Spinal cord (tissue), 9 donors: ENCODE measurements at regions not wholly inside any gene's neighbourhood (a gene's known extent, or its start where the extent isn't known, plus 50 kb on each side); places are given as distances from the start of the nearest gene placed in this dataset.

Source experiments
- DNase-seq, 6 donors: peaks; one replicate each; pipeline versions ENCODE4 v3.0.0 to v3.0.0-alpha.2; 2013 to 2015; ENCODE audit warnings: low spot score in 6 of 6, low read depth in 4 of 6
- H3K27ac ChIP-seq: one replicate; pipeline ENCODE4 v1.5.1; 2013; ENCODE audit warnings: low read depth, low read length, control low read depth
- H3K27me3 ChIP-seq: one replicate; pipeline ENCODE4 v1.6.1; 2013; ENCODE audit warnings: low read length; ENCODE audit not compliant: control insufficient read depth, insufficient read depth
- H3K36me3 ChIP-seq: one replicate; pipeline ENCODE4 v1.6.1; 2013; ENCODE audit warnings: low read length; ENCODE audit not compliant: control insufficient read depth, insufficient read depth
- H3K4me1 ChIP-seq: one replicate; pipeline ENCODE4 v1.6.1; 2013; ENCODE audit warnings: low read length; ENCODE audit not compliant: control insufficient read depth, insufficient read depth
- H3K4me3 ChIP-seq: one replicate; pipeline ENCODE4 v1.5.1; 2013; ENCODE audit warnings: low read depth, low read length, control low read depth
- H3K9me3 ChIP-seq: one replicate; pipeline ENCODE4 v1.6.1; 2013; ENCODE audit warnings: low read length; ENCODE audit not compliant: control insufficient read depth, insufficient read depth
- WGBS: methylation state at CpG from one replicate; pipeline ENCODE4 v1.1.5; 2013; ENCODE audit warnings: missing lambda C conversion rate; ENCODE audit not compliant: insufficient coverage; 5-methylcytosine and 5-hydroxymethylcytosine counted together
- donor health status: healthy.

- no peaks in the 10 kb centered on the region for H3K27me3 ChIP-seq
- WGBS: 96% methylated on average over 1 of the region's 2 CpGs
Observed at GRCh38 chr5:155761502-155761901, 565.5 kb upstream of the SGCD start.

GRCh38 chr5:155765715-155766114 is 561.2 kb upstream of the SGCD start:
- Histone ChIP-seq H3K4me1 (no peaks in the 10 kb centered on the region), H3K36me3 (no peaks in the 10 kb centered on the region)
- WGBS: 100% methylated on average over 2 of the region's 2 CpGs

More at GRCh38 chr5:155761502-155761901, 565.5 kb upstream of the SGCD start:
- Histone ChIP-seq H3K9me3 (no peaks in the 10 kb centered on the region), H3K27ac (no peak overlapping the region), H3K4me3 (no peak overlapping the region), H3K36me3 (no peaks in the 10 kb centered on the region), H3K4me1 (no peaks in the 10 kb centered on the region)
- DNase-seq: no peak

GRCh38 chr5:155767470-155767869 is 559.5 kb upstream of the SGCD start:
- H3K4me3 ChIP-seq: no peak overlapping the region
- H3K27me3 ChIP-seq: no peaks in the 10 kb centered on the region
- H3K27ac ChIP-seq: no peak overlapping the region
- no peak for DNase-seq
- no peaks in the 10 kb centered on the region for H3K9me3 ChIP-seq
- no peaks in the 10 kb centered on the region for H3K4me1 ChIP-seq
- H3K36me3 ChIP-seq: no peaks in the 10 kb centered on the region
- WGBS: no CpG with 5 or more reads among the region's 2 CpGs

More at GRCh38 chr5:155765715-155766114, 561.2 kb upstream of the SGCD start:
- H3K9me3 ChIP-seq: no peaks in the 10 kb centered on the region
- no peaks in the 10 kb centered on the region for H3K27me3 ChIP-seq
- no peak overlapping the region for H3K4me3 ChIP-seq
- DNase-seq: no peak
- no peak overlapping the region for H3K27ac ChIP-seq

- H3K4me3 ChIP-seq: no peak overlapping the region
- H3K27me3 ChIP-seq: no peaks in the 10 kb centered on the region
- no peak overlapping the region for H3K27ac ChIP-seq
- H3K9me3 ChIP-seq: no peaks in the 10 kb centered on the region
- no peak for DNase-seq
- WGBS: 88% methylated on average over 1 of the region's 3 CpGs
- H3K4me1 ChIP-seq: no peaks in the 10 kb centered on the region
- no peaks in the 10 kb centered on the region for H3K36me3 ChIP-seq
Observed at GRCh38 chr5:155768332-155768731, 558.6 kb upstream of the SGCD start.

GRCh38 chr5:155772009-155772662 is 554.8 kb upstream of the SGCD start:
- DNase-seq: no peak
- Histone ChIP-seq H3K4me1 (no peaks in the 10 kb centered on the region), H3K36me3 (no peaks in the 10 kb centered on the region), H3K9me3 (no peaks in the 10 kb centered on the region), H3K27me3 (no peaks in the 10 kb centered on the region), H3K27ac (no peak overlapping the region), H3K4me3 (no peak overlapping the region)
- no CpG with 5 or more reads among the region's 4 CpGs for WGBS

- H3K27ac ChIP-seq: no peak overlapping the region
- H3K27me3 ChIP-seq: no peaks in the 10 kb centered on the region
- WGBS: no CpG with 5 or more reads among the region's 2 CpGs
Observed at GRCh38 chr5:155773680-155774079, 553.3 kb upstream of the SGCD start.

GRCh38 chr5:155780260-155780659 is 546.7 kb upstream of the SGCD start:
- no peaks in the 10 kb centered on the region for H3K4me1 ChIP-seq
- no peaks in the 10 kb centered on the region for H3K36me3 ChIP-seq
- no CpG with 5 or more reads among the region's 3 CpGs for WGBS
- no peak overlapping the region for H3K4me3 ChIP-seq
- no peaks in the 10 kb centered on the region for H3K9me3 ChIP-seq
- peak in 2 of 6 donors; percentile 18 to 29 for DNase-seq
- H3K27me3 ChIP-seq: no peaks in the 10 kb centered on the region
- H3K27ac ChIP-seq: no peak overlapping the region

More at GRCh38 chr5:155773680-155774079, 553.3 kb upstream of the SGCD start:
- Histone ChIP-seq H3K36me3 (no peaks in the 10 kb centered on the region), H3K9me3 (no peaks in the 10 kb centered on the region), H3K4me1 (no peaks in the 10 kb centered on the region), H3K4me3 (no peak overlapping the region)
- no peak for DNase-seq

GRCh38 chr5:155783246-155783645 is 543.7 kb upstream of the SGCD start:
- no peak overlapping the region for H3K27ac ChIP-seq
- no peaks in the 10 kb centered on the region for H3K9me3 ChIP-seq
- no peak for DNase-seq
- no peaks in the 10 kb centered on the region for H3K4me1 ChIP-seq
- WGBS: no CpG with 5 or more reads among the region's 1 CpG
- no peaks in the 10 kb centered on the region for H3K36me3 ChIP-seq
- no peaks in the 10 kb centered on the region for H3K27me3 ChIP-seq
- no peak overlapping the region for H3K4me3 ChIP-seq

GRCh38 chr5:155783791-155784190 is 543.2 kb upstream of the SGCD start:
- H3K4me3 ChIP-seq: no peak overlapping the region
- H3K36me3 ChIP-seq: no peaks in the 10 kb centered on the region
- no peak overlapping the region for H3K27ac ChIP-seq
- no peaks in the 10 kb centered on the region for H3K27me3 ChIP-seq
- 71% methylated on average over 1 of the region's 3 CpGs for WGBS
- no peaks in the 10 kb centered on the region for H3K4me1 ChIP-seq
- no peaks in the 10 kb centered on the region for H3K9me3 ChIP-seq
- no peak for DNase-seq

- H3K4me3 ChIP-seq: no peak overlapping the region
- H3K9me3 ChIP-seq: no peaks in the 10 kb centered on the region
- H3K36me3 ChIP-seq: no peaks in the 10 kb centered on the region
- DNase-seq: no peak
- no peaks in the 10 kb centered on the region for H3K27me3 ChIP-seq
- H3K4me1 ChIP-seq: no peaks in the 10 kb centered on the region
- no peak overlapping the region for H3K27ac ChIP-seq
- 86% methylated on average over 1 of the region's 1 CpG for WGBS
Observed at GRCh38 chr5:155786108-155786507, 540.9 kb upstream of the SGCD start.
